MCF 10A (cell line): ENCODE measurements at regions not wholly inside any gene's neighbourhood (a gene's known extent, or its start where the extent isn't known, plus 50 kb on each side); places are given as distances from the start of the nearest gene placed in this dataset.

Source experiments
- BruUV-seq: library from RNA; stranded (reverse); fragments of 400-500 nt; replicated peaks from 2 replicates; lab custom pipeline; 2021; lab: Mats Ljungman, UMichigan
- CTCF ChIA-PET: fragments of 300-600 bp; sonication (Branson Sonifier 250); formaldehyde crosslinking; extraction: SDS; loops from one replicate; lab custom pipeline; 2021; ENCODE audit warnings: antibody characterized with exemption, inconsistent platforms; lab: Yijun Ruan, JAX
- POLR2A ChIA-PET: fragments of 300-600, 350-650 bp; sonication (Branson Sonifier 250); formaldehyde crosslinking; extraction: SDS; loops from one replicate; lab custom pipeline; 2020; ENCODE audit warnings: antibody characterized with exemption, inconsistent platforms; lab: Yijun Ruan, JAX
- DNase-seq: peaks from one replicate; pipeline ENCODE4 v3.0.0-alpha.2; 2018; ENCODE audit not compliant: unreplicated experiment
- H3K27ac Mint-ChIP-seq: one replicate; pipeline ENCODE4 v1.8.0; 2022; ENCODE audit warnings: mild to moderate bottlenecking, low read depth, mixed read lengths; ENCODE audit not compliant: unreplicated experiment
- H3K27me3 Mint-ChIP-seq: one replicate; pipeline ENCODE4 v1.8.0; 2022; ENCODE audit warnings: mixed read lengths; ENCODE audit not compliant: insufficient read depth, unreplicated experiment
- H3K36me3 Mint-ChIP-seq: one replicate; pipeline ENCODE4 v1.8.0; 2022; ENCODE audit warnings: mild to moderate bottlenecking, moderate library complexity, mixed read lengths; ENCODE audit not compliant: insufficient read depth, unreplicated experiment
- H3K4me1 Mint-ChIP-seq: one replicate; pipeline ENCODE4 v1.8.0; 2022; ENCODE audit warnings: mixed read lengths; ENCODE audit not compliant: insufficient read depth, unreplicated experiment
- H3K4me3 Mint-ChIP-seq: one replicate; pipeline ENCODE4 v1.8.0; 2022; ENCODE audit warnings: mild to moderate bottlenecking, moderate library complexity, mixed read lengths; ENCODE audit not compliant: unreplicated experiment
- H3K9me3 Mint-ChIP-seq: one replicate; pipeline ENCODE4 v1.8.0; 2022; ENCODE audit warnings: mixed read lengths; ENCODE audit not compliant: unreplicated experiment
- CTCF ChIP-seq: fragments of 200-600 bp; IDR thresholded peaks from one replicate; pipeline ENCODE4 v1.8.0; 2022; ENCODE audit warnings: antibody characterized with exemption, mild to moderate bottlenecking; ENCODE audit not compliant: unreplicated experiment
- intact Hi-C: fragments of 100-400 bp; cut with micrococcal nuclease; formaldehyde crosslinking; loops from 2 replicates; pipeline ENCODE4 v1.14.1; 2022

GRCh38 chr4:11878241-11878640, 449.5 kb upstream of the HS3ST1 start:
- Mint-ChIP-seq H3K9me3 (peaks cover 8% of the 10 kb centered on the region), H3K27me3 (no peaks in the 10 kb centered on the region), H3K27ac (no peak overlapping the region), H3K36me3 (no peaks in the 10 kb centered on the region), H3K4me1 (no peaks in the 10 kb centered on the region), H3K4me3 (no peak overlapping the region)
- CTCF ChIA-PET, result no interaction called here
- BruUV-seq, result no TSS peak
- intact Hi-C loops, result no loop called here
- POLR2A ChIA-PET, result no interaction called here
- DNase-seq, result no peak
- no peak for TF ChIP-seq CTCF

DNA sequence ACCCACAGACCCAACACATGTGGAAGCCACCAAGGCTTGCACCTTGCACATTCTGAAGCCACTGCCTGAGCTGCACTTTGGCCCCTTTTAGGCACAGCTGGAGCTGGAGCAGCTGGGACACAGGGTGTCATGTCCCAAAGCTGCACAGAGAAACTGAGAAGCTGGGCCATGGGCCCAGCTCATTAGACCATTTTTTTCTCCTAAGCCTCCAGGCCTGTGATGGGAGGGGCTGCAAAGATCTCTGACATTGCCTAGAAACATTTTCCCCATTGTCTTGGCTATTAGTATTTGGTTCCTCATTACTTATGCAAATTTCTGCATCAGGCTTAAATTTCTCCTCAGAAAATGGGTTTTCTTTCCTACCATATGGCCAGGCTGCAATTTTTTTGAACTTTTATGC, 447.4 kb upstream of the HS3ST1 start:
- no peak for DNase-seq
- TF ChIP-seq CTCF, result no peak
- CTCF ChIA-PET, result no interaction called here
- Mint-ChIP-seq H3K36me3 (no peaks in the 10 kb centered on the region), H3K4me3 (no peak overlapping the region), H3K9me3 (peaks cover 8% of the 10 kb centered on the region), H3K4me1 (no peaks in the 10 kb centered on the region), H3K27me3 (no peaks in the 10 kb centered on the region), H3K27ac (no peak overlapping the region)
- intact Hi-C loops, result no loop called here
- POLR2A ChIA-PET, result no interaction called here
- no TSS peak for BruUV-seq

- ChIA-PET CTCF (interaction anchor here (0.5 kb wide), 1 partner anchor 85 kb away, joined by 3 read pairs; no protein-coding TSS in a partner anchor), POLR2A (no interaction called here)
- no TSS peak for BruUV-seq
These were observed 440.6 kb upstream of the HS3ST1 start for GRCh38 chr4:11869191-11869870.

DNA sequence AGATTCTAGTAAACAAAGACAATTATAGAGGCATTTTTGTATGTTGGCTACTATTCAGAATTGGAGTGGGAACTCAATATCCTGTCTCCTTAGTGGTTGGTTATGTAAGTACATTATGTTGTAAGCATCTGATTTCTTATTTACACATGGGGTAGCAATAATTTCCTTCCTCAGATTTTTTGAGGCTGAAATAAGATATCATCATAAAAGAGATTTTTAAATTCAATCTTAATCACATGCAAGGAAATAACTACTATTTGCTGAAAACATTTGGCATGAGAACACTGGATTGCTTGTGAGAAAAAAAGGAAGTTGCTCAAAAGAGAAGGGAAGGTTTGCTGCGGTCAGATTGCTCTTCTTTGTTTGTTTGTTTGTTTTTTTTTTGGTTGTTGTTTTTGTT, 437.7 kb upstream of the HS3ST1 start:
- intact Hi-C loops, result no loop called here
- ChIA-PET CTCF (interaction anchor here (1.0 kb wide), 1 partner anchor 766 kb away, joined by 3 read pairs; no protein-coding TSS in a partner anchor), POLR2A (no interaction called here)
- no peak overlapping the region for H3K4me3 Mint-ChIP-seq
- no peaks in the 10 kb centered on the region for H3K36me3 Mint-ChIP-seq
- no peak overlapping the region for H3K27ac Mint-ChIP-seq
- H3K9me3 Mint-ChIP-seq, result no peaks in the 10 kb centered on the region
- H3K4me1 Mint-ChIP-seq, result no peaks in the 10 kb centered on the region
- H3K27me3 Mint-ChIP-seq, result no peaks in the 10 kb centered on the region
- TF ChIP-seq CTCF, result no peak
- no peak for DNase-seq
- BruUV-seq, result no TSS peak

More at GRCh38 chr4:11869191-11869870, 440.6 kb upstream of the HS3ST1 start:
- no peaks in the 10 kb centered on the region for H3K36me3 Mint-ChIP-seq
- no peaks in the 10 kb centered on the region for H3K4me1 Mint-ChIP-seq
- H3K4me3 Mint-ChIP-seq, result no peak overlapping the region
- H3K27ac Mint-ChIP-seq, result no peak overlapping the region
- no peak for TF ChIP-seq CTCF
- no peaks in the 10 kb centered on the region for H3K9me3 Mint-ChIP-seq
- no peak for DNase-seq
- intact Hi-C loops, result no loop called here
- no peaks in the 10 kb centered on the region for H3K27me3 Mint-ChIP-seq
